GM19468 (cell line): ENCODE measurements at regions not wholly inside any gene's neighbourhood (a gene's known extent, or its start where the extent isn't known, plus 50 kb on each side); places are given as distances from the start of the nearest gene placed in this dataset.

Experiments
- ATAC-seq: cut with Tn5 transposase; IDR thresholded peaks from one replicate; pipeline ENCODE4 v1.9.1; 2021; ENCODE audit warnings: mild to moderate bottlenecking, moderate library complexity, moderate number of reproducible peaks; ENCODE audit not compliant: unreplicated experiment; ENCODE audit errors: extremely low read depth

DNA sequence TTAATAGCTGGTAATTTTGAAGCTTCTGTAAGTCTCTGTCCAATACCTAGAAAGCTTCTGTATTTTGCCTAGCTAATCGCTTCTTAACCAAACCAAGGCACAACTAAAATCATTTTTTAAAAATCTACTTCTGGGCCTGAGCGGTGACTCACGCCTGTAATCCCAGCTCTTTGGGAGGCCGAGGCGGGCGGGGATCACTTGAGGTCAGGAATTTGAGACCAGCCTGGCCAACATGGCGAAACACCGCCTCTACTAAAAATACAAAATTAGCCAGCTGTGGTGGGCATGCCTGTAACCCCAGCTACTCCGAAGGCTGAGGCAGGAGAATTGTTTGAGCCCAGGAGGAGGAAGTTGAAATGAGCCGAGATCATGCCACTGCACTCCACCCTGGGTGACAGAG, 148.6 kb upstream of the FIGN start:
- no peak for ATAC-seq

- ATAC-seq = no peak
Observed at GRCh38 chr2:163878718-163879117, 142.9 kb upstream of the FIGN start.

DNA sequence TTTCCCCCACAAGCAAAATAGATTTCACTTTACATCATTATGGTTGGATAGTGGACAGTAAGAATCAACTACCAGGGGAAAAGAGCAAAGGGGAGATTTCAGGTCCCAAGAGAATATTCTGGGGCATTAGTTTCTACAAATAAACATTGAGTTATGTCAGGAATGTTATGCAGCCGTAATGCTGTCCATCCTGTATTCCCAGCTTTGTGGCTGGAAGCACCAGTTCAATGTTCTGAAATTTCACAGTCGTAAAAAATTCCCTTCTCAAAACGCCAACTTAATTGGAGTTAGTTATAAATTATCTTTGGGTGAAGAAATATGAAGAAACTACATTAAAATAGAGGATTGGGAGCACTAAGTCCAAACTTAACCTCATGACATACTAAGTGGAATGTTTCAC, 141.5 kb upstream of the FIGN start:
- no peak for ATAC-seq

- no peak for ATAC-seq
Observed at GRCh38 chr2:163863073-163863472, 127.3 kb upstream of the FIGN start.

DNA sequence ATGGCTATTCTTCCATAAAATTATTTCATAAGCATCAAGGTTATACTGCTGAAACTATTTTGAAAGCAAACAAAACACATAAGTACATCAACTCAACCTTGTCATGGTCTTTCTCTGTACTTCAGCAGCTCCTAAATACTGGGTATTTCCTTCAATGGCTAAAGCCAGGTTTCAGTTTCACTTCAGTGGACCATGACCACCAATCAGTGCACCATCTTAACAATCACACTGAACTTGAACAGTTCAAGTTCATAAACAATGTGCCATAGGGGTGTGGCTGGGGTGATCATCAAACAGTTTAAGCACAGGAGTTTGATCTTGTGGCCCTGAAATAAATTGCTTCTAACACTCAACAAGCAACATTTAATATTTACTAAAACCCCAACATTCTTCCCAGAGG, 124.1 kb upstream of the FIGN start:
- no peak for ATAC-seq

- no peak for ATAC-seq
Observed at GRCh38 chr2:163856941-163857340, 121.1 kb upstream of the FIGN start.

GRCh38 chr2:163852616-163853015, 116.8 kb upstream of the FIGN start:
- no peak for ATAC-seq

- ATAC-seq = no peak
Observed at GRCh38 chr2:163849756-163850435, 114.1 kb upstream of the FIGN start.

DNA sequence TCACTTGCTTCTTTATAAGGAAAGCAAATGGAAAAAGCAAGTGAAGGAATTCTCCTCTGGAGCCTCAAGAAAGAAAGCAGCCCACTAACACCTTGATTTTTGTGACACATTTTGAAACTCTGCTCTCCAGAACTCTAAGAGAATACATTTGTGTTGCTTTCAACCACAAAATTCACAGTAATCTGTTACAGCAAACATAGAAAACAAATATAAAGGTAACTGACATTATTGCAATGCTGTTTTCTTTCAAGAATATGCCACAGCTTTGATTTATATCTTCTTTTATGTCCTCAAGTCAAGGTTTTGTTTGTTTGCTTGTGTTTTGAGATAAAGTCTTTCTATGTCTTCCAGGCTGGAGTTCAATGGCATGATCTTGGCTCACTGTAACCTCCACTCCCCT, 103.1 kb upstream of the FIGN start:
- no peak for ATAC-seq

- ATAC-seq = no peak
Observed at GRCh38 chr2:163836167-163836566, 100.4 kb upstream of the FIGN start.

DNA sequence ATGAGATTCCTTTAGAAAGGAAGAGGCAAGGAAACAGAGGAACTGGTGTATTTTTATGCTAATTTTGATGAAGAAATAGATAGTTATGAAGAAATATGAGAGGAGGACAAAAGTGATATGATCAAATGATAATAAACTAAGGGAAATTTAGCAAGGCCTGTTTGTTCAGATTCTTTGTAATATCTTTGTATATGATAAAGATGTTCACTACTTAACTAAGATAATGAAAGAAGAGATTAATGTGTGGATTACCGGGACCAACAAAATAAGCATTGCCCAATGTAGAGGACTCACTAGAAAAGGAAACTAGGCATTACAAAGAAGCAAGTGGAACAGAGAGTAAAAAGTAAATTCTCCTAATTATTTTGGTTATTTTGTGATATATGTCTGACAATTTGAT, 99.0 kb upstream of the FIGN start:
- ATAC-seq = no peak

DNA sequence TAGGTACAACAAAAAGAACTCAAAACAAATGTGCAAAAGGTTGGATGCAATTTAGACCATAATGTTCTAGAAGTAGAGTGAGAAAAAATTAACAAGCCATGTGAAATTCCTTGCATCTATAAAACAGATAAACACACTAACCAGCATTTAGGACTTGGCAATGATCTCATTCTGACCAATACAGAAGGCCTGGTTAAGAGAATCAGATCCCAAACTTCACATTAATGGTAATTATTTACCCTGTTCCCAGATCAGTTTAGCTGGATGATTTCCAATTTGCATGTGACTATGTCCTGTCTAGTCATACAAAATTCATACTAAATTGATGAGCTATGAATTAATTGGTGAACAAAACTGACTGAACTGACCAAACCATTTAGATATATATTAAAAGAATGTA, 98.4 kb upstream of the FIGN start:
- no peak for ATAC-seq

- no peak for ATAC-seq
Observed at GRCh38 chr2:163828771-163829170, 93.0 kb upstream of the FIGN start.

GRCh38 chr2:163822033-163822432, 86.2 kb upstream of the FIGN start:
- no peak for ATAC-seq

DNA sequence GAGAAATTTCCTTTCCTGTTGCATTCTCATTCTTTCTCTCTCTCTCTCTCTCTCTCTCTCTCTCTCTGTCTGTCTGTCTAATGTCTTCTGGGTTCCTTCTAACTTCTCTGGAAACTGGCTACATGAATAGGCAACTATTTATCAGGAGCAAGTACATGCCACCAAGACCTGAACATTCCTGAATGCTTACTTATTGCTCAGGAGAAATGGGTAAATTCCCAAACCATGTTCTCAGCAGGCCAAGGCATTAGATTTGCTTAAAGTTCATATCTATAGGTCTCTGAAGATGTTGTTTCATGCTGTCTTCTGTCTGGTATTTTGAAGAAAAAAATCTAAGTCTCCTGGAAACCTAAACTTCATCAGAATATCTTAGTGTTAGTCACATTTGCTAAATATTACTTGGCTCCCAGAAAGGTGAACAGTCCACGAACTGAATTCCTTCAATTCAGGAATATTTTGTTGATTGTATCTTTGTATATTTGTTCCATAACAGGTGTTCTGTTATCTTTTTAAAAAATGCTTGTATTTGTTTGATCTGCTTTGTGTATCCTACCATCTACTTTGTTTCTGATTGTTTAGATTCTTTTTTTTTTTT, 77.2 kb upstream of the FIGN start:
- no peak for ATAC-seq

GRCh38 chr2:163808406-163808805, 72.6 kb upstream of the FIGN start:
- ATAC-seq = no peak

GRCh38 chr2:163802284-163802683, 66.5 kb upstream of the FIGN start:
- no peak for ATAC-seq

- no peak for ATAC-seq
Observed at GRCh38 chr2:163801486-163801885, 65.7 kb upstream of the FIGN start.

GRCh38 chr2:163800951-163801381, 65.2 kb upstream of the FIGN start:
- ATAC-seq = no peak

- ATAC-seq = no peak
Observed at GRCh38 chr2:163799807-163800206, 64.0 kb upstream of the FIGN start.

- no peak for ATAC-seq
Observed at GRCh38 chr2:163794635-163795034, 58.8 kb upstream of the FIGN start.
